ENCODE measurements at regions not wholly inside any gene's neighbourhood (a gene's known extent, or its start where the extent isn't known, plus 50 kb on each side); places are given as distances from the start of the nearest gene placed in this dataset.

- TF ChIP-seq CTCF (IDR thresholded peaks at IDR 0.05; ENCODE audit: low read length): no peak
- no peak for TF ChIP-seq EZH2 (IDR thresholded peaks at IDR 0.05; ENCODE audit: borderline replicate concordance, low read length)
These were observed 120.6 kb upstream of the MID1 start for GRCh38 chrX:10741003-10741402.
